RWPE2 (cell line): ENCODE measurements at regions not wholly inside any gene's neighbourhood (a gene's known extent, or its start where the extent isn't known, plus 50 kb on each side); places are given as distances from the start of the nearest gene placed in this dataset.

Source experiments
- ATAC-seq: fragments of 200-7000 bp; cut with Tn5 transposase; 3 replicates; pipeline ENCODE4 v1.9.1; 2021; ENCODE audit warnings: low read depth
- DNase-seq: peaks from one replicate; pipeline ENCODE4 v3.0.0-alpha.2; 2020; ENCODE audit warnings: low spot score
- H3K27ac ChIP-seq: fragments of 450-650 bp; 2 replicates; pipeline ENCODE4 v1.5.1; 2017; ENCODE audit warnings: mild to moderate bottlenecking; ENCODE audit not compliant: poor library complexity, severe bottlenecking
- H3K27me3 ChIP-seq: fragments of 250-450 bp; sonication (Bioruptor Pico); 2 replicates; pipeline ENCODE4 v1.5.1; 2021; ENCODE audit warnings: mild to moderate bottlenecking, moderate library complexity; ENCODE audit not compliant: insufficient read depth, poor library complexity, severe bottlenecking
- H3K36me3 ChIP-seq: fragments of 250-450 bp; sonication (Bioruptor Pico); 2 replicates; pipeline ENCODE4 v1.5.1; 2020; ENCODE audit warnings: low read depth, mild to moderate bottlenecking, moderate library complexity
- H3K4me1 ChIP-seq: fragments of 250-450 bp; sonication (Bioruptor Pico); 2 replicates; pipeline ENCODE4 v1.5.1; 2021; ENCODE audit warnings: mild to moderate bottlenecking, moderate library complexity; ENCODE audit not compliant: insufficient read depth, poor library complexity, severe bottlenecking
- H3K4me3 ChIP-seq: fragments of 250-450 bp; sonication (Bioruptor Pico); 2 replicates; pipeline ENCODE4 v1.5.1; 2021; ENCODE audit warnings: mild to moderate bottlenecking, moderate library complexity; ENCODE audit not compliant: severe bottlenecking
- H3K9me3 ChIP-seq: fragments of 250-450 bp; sonication (Bioruptor Pico); 2 replicates; pipeline ENCODE4 v1.5.1; 2021; ENCODE audit warnings: mild to moderate bottlenecking, moderate library complexity; ENCODE audit not compliant: severe bottlenecking
- CTCF ChIP-seq: fragments of 450-650 bp; IDR thresholded peaks from one replicate; pipeline ENCODE4 v1.5.1; 2017; ENCODE audit warnings: mild to moderate bottlenecking, moderate library complexity; ENCODE audit not compliant: poor library complexity, severe bottlenecking

GRCh38 chr5:107243220-107243579, 427.5 kb downstream of the EFNA5 start:
- no peaks in the 10 kb centered on the region for H3K27me3 ChIP-seq
- H3K4me3 ChIP-seq: no peak overlapping the region
- no peak for DNase-seq
- H3K4me1 ChIP-seq: no peaks in the 10 kb centered on the region
- H3K9me3 ChIP-seq: no peaks in the 10 kb centered on the region
- no peak overlapping the region for H3K27ac ChIP-seq
- TF ChIP-seq CTCF: no peak
- no peaks in the 10 kb centered on the region for H3K36me3 ChIP-seq
- no peak for ATAC-seq

GRCh38 chr5:107242411-107243219, 428.1 kb downstream of the EFNA5 start:
- H3K9me3 ChIP-seq: no peaks in the 10 kb centered on the region
- DNase-seq (no peak), ATAC-seq (no peak; the same call in 2 of the 3 replicates)
- no peaks in the 10 kb centered on the region for H3K4me1 ChIP-seq
- H3K4me3 ChIP-seq: no peak overlapping the region
- H3K36me3 ChIP-seq: no peaks in the 10 kb centered on the region
- H3K27me3 ChIP-seq: no peaks in the 10 kb centered on the region
- no peak for TF ChIP-seq CTCF
- H3K27ac ChIP-seq: no peak overlapping the region

- DNase-seq (no peak), ATAC-seq (no peak)
- H3K4me3 ChIP-seq: no peak overlapping the region
- no peaks in the 10 kb centered on the region for H3K27me3 ChIP-seq
- no peak for TF ChIP-seq CTCF
- no peak overlapping the region for H3K27ac ChIP-seq
- H3K4me1 ChIP-seq: no peaks in the 10 kb centered on the region
- no peaks in the 10 kb centered on the region for H3K36me3 ChIP-seq
- no peaks in the 10 kb centered on the region for H3K9me3 ChIP-seq
These were observed 428.9 kb downstream of the EFNA5 start for GRCh38 chr5:107241841-107242240.

- DNase-seq (no peak), ATAC-seq (no peak)
- Histone ChIP-seq H3K27ac (no peak overlapping the region), H3K9me3 (no peaks in the 10 kb centered on the region), H3K4me3 (no peak overlapping the region), H3K36me3 (no peaks in the 10 kb centered on the region), H3K27me3 (no peaks in the 10 kb centered on the region), H3K4me1 (no peaks in the 10 kb centered on the region)
- no peak for TF ChIP-seq CTCF
These were observed 435.6 kb downstream of the EFNA5 start for GRCh38 chr5:107235167-107235566.

- ATAC-seq: no peak
- Histone ChIP-seq H3K4me1 (peaks cover 4% of the 10 kb centered on the region), H3K36me3 (no peaks in the 10 kb centered on the region), H3K27ac (no peak overlapping the region), H3K4me3 (no peak overlapping the region), H3K9me3 (no peaks in the 10 kb centered on the region), H3K27me3 (no peaks in the 10 kb centered on the region)
- no peak for DNase-seq
- TF ChIP-seq CTCF: no peak
These were observed 437.9 kb downstream of the EFNA5 start for GRCh38 chr5:107232788-107233187.
